Eye (tissue), 1 donor: ENCODE measurements at regions not wholly inside any gene's neighbourhood (a gene's known extent, or its start where the extent isn't known, plus 50 kb on each side); places are given as distances from the start of the nearest gene placed in this dataset.
"Not testable (repeated sequence)": the region's sequence is repeated elsewhere in the genome, so short reads cannot be mapped to it uniquely, and the experiment has no call there.

Experiments
- DNase-seq: peaks from one replicate; pipeline ENCODE4 v3.0.0-alpha.2; 2015

GRCh38 chr3:103189941-103190340 lies 755.1 kb downstream of the ZPLD1 start:
- no peak for DNase-seq

GRCh38 chr3:103195216-103195615 lies 760.4 kb downstream of the ZPLD1 start:
- DNase-seq, result peak; percentile 37

DNA sequence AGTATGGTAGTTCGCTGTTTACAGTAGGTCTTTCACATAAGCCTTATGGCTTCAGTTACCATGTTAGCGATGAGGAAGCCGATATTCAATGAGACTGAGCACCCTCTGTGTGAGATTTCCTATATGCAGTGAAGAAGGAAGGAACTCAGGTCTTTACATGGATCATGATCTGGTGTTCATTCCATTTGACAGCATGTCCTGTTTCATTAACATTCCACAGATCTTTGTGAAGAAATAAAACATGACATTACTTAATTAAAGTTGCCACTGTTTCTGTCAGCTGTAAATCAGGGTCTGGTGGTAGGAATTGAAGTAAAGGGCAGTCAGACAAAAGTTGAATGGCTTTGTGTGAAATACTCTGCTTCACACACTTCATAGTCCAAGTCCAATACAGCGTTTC lies 768.6 kb downstream of the ZPLD1 start:
- peak; percentile 66 for DNase-seq

DNA sequence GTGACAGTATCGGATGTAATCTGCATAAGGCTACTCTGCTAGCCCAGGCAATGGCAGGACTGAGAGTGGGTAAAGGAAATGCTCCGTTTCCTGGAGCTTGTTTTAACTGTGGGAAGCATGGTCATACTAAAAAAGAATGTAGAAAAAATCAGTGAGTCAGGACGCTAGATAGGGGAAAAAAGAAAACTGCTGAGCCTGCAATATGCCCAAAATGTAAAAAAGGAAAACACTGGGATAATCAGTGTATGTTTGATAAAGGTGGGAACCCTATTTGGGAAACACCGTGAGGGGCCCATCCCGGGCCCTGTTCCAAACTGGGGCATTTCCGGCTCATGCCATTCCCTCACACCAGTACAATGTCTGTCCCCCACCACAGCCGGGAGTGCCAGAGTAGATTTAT lies 775.8 kb downstream of the ZPLD1 start:
- no peak for DNase-seq

DNA sequence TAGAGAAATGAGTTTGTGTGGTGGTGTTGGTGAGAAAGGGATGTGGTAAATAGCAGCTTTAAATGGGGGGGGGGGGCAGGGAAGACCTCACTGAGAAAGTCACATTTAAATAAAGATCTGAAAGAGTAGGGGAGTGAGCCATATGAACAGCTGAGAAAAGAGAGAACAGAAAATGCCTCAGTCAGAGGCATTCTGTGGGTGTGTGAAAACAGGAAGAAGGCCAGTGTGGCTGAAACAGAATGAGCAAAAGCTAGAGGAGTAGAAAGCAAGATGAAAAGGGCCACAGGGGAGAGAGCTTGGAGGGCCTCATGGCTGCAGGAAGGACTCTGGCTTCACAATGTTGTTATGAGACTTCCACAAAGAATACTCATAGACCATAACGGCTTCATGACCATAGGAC lies 783.3 kb downstream of the ZPLD1 start:
- no peak for DNase-seq

GRCh38 chr3:103218793-103219192 lies 784.0 kb downstream of the ZPLD1 start:
- no peak for DNase-seq

DNA sequence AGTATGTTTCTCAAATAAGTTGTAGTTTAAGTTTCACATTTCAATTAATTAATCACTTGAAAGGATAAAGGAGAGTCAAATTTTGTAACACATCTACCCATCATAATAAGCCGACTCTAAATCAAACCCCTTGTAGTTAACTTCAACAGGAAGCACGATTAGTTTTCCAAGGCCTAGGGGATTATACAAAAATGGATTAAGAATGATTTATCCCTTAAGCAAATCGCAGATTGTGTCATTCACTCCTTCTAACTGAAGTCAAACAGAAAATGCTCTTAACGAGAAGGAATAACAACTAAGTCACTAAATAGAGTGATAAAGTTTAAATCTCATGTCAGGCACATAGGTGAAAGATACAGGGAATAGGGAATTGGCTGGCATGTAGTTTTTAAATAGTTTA lies 792.8 kb downstream of the ZPLD1 start:
- DNase-seq, result no peak

DNA sequence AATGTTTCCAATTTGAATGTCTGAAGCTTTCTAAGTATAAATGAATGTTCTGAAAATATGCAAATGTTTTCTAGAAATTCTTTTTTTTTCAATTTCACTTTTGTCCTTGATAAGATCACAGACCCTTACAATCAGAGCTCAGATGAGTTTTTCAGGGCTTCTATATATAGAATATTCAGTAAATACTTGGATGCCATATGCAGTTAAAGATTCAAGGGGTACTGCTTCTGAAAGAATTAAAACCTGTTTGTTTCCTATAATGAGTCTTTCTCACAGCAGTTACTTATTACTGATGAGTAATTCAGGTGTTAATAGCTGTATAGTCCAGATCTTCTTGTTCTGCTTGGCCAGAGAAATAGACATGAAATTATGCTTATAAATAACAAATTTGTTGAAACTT lies 812.6 kb downstream of the ZPLD1 start:
- DNase-seq, result no peak

GRCh38 chr3:103254827-103255226 lies 820.0 kb downstream of the ZPLD1 start:
- not testable (repeated sequence) for DNase-seq

DNA sequence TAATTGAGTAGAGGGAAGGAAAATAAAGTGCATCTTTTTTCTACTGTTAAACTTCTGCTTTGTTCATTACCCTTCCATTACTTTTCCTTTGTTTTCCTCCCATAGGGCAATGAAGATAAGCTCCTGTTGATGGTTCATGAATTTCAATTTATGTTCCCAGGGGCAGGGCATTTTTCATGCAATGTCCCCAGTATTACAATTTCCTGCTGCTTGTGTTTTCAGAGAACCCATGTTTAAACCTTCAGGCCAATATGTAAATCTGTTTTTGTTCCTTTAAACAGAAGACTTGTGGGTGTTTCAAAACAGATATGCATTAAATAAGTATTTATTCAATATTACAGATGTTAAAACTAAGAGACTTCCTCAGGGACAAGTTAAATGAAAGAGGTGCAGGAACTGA lies 834.5 kb downstream of the ZPLD1 start:
- DNase-seq, result peak; percentile 15

GRCh38 chr3:103271575-103271974 lies 836.8 kb downstream of the ZPLD1 start:
- DNase-seq, result no peak

DNA sequence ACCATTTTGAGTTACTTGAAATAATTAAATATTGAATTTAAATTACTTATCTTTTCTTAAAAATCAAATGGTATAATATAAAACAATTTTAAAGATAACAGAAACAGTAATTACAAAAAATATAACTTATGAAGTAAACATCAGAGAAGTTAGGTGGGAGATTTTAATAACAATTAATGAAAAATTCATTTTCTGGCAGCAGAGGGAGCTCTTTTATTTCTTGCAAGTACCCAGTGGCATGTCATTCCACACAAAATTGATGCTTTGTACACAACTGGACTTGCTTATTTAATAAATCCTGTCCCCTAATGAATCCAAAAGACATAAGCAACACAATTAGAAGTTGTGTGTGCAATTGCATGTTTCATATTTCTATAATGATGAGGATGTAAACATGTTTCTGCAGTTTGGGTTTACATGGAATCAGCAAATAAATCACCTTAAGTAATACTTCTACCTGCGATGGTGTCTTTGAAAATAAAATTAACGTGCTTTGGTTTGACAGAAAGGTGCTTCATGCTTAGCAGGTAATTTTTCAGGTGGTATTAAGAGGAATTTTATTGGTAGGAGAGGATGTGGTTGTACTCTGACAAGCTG lies 861.3 kb downstream of the ZPLD1 start:
- peak; percentile 68 for DNase-seq

DNA sequence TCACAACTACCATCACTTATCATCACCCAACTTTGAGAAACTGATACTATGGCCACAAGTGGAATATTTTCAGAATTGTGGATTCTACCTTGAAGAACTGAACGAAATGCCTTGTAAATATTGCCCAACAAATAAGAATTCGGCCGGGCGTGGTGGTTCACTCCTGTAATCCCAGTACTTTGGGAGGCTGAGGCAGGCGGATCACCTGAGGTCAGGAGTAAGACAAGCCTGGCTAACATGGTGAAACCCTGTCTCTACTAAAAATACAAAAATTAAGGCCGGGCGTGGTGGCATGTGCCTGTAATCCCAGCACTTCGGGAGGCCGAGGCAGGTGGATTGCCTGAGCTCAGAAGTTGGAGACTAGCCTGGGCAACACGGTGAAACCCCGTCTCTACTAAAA lies 862.7 kb downstream of the ZPLD1 start:
- not testable (repeated sequence) for DNase-seq

- DNase-seq, result no peak
These were observed 871.3 kb downstream of the ZPLD1 start for GRCh38 chr3:103306104-103306503.

GRCh38 chr3:103308921-103309320 lies 874.1 kb downstream of the ZPLD1 start:
- no peak for DNase-seq

GRCh38 chr3:103319912-103320311 lies 885.1 kb downstream of the ZPLD1 start:
- no peak for DNase-seq

DNA sequence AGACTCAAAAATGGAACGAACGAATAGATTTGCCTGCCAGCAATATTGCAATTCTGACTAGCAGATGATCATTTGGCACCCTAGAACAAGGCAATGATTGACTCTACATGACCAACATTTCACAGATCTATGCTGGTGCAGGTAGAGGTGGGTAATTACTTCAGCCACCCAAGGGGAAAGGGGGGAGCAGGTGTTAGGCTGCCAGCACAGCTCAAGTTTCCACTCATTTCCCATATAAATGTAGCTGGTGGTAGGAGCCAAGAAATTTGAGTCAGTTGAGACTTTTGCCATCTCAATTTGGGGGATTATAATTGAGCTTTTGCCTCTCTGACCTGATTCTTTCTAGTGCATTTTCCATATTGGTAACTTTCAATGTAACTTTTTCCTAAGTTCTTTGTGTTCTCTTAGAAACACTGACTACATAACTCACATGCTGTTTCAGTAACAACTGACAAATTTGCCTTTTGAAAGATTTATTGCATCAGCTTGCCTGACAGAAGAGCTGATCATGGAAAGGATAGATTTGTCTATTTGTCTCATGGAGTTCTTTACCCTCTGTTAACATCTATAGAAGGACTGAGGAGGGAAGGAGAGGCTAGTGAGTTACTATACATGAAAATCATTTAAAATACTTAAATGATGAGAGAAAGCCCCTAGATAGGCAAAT lies 902.5 kb downstream of the ZPLD1 start:
- peak; percentile 1 for DNase-seq

DNA sequence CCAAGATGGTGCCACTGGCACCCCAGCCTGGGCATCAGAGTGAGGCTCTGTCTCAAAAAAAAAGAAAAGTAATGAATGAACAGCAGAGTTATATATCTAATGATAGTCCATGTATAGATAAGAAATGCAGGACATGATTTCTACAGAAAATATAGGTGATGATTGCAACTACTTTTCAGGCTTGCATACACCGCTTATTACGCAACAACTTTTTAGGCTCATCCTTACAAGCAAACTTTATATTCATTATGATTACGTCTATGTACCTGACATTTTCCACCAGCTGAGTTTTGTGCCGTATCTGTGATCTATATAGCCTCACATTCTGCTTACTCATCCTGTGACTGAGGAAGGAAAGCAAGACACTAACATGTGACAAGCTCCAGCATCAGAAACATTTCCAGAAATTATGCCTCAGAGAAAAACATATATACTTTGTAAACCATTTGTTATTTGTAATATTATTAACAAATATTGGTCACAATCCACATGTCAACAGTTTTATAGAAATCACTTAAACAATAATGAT lies 906.3 kb downstream of the ZPLD1 start:
- DNase-seq, result no peak

- DNase-seq, result no peak
These were observed 907.5 kb downstream of the ZPLD1 start for GRCh38 chr3:103342205-103342731.

DNA sequence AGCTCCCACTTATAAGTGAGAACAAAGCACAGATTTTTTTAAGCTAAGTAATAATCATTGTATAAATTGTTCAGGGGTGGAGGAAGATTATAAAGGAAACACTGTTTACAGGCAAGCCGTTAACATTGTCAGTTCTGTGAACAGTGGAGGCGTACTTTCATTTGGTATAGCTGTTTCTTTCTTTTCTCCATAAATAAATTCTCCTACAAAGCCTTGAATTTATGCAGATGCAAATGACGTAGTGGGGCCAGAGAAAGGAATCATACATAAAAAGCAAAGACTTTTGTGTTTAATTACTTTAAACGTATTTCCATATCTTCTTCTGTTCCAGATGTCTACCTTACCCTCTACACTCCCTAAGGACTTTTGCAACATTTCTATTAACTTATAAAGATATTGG lies 914.9 kb downstream of the ZPLD1 start:
- DNase-seq, result no peak

DNA sequence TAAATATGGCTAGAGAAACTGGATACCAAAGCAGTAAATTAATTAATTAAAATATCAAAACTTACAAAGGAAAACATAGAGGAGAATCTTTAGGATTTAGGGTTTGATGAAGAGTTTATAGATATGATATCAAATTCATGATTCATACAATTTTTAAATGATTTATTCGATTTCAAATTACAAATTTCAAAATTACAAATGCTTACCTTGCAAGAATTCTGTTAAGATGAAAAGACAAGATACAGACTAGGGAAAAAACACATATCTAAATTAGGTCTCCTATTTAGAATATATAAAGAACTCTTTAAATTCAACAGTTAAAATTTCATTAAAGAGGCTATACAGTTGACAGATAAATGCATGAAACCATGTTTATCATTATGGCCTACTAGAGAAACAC lies 930.7 kb downstream of the ZPLD1 start:
- DNase-seq, result no peak

GRCh38 chr3:103367481-103367880 lies 932.7 kb downstream of the ZPLD1 start:
- DNase-seq, result no peak

DNA sequence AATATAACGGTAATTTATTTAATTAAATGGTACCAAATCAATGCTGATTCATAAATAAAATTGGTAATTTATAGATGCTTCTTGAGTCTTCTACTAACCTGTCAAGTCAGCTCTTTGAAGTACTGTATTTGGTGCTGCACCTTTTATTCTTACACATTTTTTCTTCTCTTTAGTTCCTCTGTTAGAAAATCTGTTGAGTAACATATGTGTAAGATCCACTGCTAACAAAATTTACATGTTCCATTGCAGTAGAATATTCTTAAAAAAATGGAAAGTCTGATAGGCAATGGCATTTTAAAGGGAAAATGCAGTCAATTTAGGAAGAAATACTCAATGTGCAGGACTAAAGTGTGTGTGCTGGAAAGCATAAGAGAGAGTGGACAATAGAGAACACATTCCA lies 936.6 kb downstream of the ZPLD1 start:
- no peak for DNase-seq

GRCh38 chr3:103372031-103372430 lies 937.2 kb downstream of the ZPLD1 start:
- DNase-seq, result no peak

DNA sequence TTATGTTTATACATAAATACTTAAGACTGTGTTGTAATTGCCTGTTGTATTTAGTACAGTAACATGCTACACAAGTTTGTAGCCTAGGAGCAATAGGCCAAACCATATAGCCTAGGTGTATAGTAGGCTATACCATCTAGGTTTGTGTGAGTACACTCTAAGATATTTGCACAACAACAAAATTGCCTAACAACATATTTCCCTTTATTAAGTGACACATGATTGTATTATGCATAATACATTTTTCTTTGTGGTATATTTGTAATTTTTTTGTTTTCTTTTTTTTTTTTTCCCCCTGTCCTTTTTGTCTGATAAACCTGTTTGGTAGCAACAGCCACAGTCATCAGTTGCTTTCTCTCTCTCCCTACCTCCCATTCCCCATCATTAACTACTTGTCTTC lies 945.6 kb downstream of the ZPLD1 start:
- no peak for DNase-seq
